Activated T-cell treated with anti-CD3 and anti-CD28 coated beads, Interleukin-2, amount 50 U/mL, for 24 hours (primary cell): ENCODE measurements at regions not wholly inside any gene's neighbourhood (a gene's known extent, or its start where the extent isn't known, plus 50 kb on each side); places are given as distances from the start of the nearest gene placed in this dataset.

ENCODE experiments used
- DNase-seq: peaks from one replicate; pipeline ENCODE4 v3.0.0-alpha.2; 2020
- H3K27ac Mint-ChIP-seq: 2 replicates; pipeline ENCODE4 v1.8.0; 2020; ENCODE audit warnings: mild to moderate bottlenecking, mixed read lengths
- H3K27me3 Mint-ChIP-seq: 2 replicates; pipeline ENCODE4 v1.8.0; 2020; ENCODE audit warnings: mixed read lengths
- H3K36me3 Mint-ChIP-seq: 2 replicates; pipeline ENCODE4 v1.8.0; 2020; ENCODE audit warnings: low read depth, mixed read lengths
- H3K4me1 Mint-ChIP-seq: 2 replicates; pipeline ENCODE4 v1.8.0; 2020; ENCODE audit warnings: low read depth, mixed read lengths
- H3K4me3 Mint-ChIP-seq: 2 replicates; pipeline ENCODE4 v1.8.0; 2020; ENCODE audit warnings: mild to moderate bottlenecking, moderate library complexity, mixed read lengths
- H3K9me3 Mint-ChIP-seq: 2 replicates; pipeline ENCODE4 v1.8.0; 2020; ENCODE audit warnings: mixed read lengths

DNA sequence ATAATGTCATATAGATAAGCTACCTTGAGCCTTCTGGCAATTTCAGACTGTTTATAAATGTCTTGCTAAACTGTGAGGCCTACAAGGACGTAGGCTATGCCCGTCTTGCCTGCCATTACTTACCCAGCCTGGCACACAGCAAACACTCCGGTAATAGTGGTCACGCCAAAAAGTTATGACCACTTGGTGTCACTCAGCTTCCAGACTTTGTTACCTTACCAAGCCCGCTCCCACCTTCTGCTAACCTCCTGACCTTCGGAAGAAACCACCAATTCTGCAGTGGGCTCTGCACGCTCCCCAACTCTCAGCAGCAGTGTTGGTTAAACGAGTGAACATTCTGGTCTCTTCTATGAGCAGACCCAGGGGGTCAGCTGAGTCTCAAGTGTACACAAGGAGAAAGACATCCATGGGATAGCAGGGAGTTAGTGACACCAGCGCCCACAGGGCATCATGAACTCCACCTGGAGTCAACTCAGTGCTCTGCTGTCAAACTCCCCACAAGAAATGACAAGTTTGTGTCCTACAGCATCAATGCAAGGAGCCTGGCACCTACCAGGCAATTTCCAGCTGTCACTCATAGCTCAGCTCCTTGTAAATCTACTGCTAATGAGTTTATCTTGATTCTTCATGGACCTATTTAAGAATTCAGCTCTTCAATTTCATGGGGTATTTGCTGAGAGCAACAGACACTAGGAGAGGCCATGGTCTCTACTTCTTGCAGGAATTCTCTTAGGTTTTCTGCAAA, 119.9 kb downstream of the TTLL2 start:
- no peaks in the 10 kb centered on the region for H3K4me1 Mint-ChIP-seq
- no peak overlapping the region for H3K27ac Mint-ChIP-seq
- no peak for DNase-seq
- H3K27me3 Mint-ChIP-seq = peaks cover 3% of the 10 kb centered on the region
- H3K9me3 Mint-ChIP-seq = no peaks in the 10 kb centered on the region
- H3K4me3 Mint-ChIP-seq = no peak overlapping the region
- no peaks in the 10 kb centered on the region for H3K36me3 Mint-ChIP-seq

DNA sequence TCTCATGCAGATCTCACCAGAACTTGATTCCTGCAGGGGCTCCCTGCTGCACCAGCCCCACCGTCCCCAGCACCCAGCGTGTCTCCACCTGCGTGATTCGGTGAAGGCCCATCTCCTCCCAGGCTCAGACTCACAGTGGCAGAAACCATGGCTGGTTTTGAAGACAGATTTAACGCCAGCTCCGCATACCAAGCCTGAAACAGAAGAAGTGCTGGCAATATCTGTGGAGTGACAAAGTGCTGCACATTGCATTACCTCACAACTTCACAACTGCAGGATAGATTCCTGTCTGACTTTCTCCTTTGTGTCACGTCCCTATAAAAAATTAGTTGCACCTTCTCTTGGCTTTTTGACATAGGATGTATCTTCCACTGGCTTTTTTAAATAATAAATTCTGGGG, 120.7 kb downstream of the TTLL2 start:
- Mint-ChIP-seq H3K4me1 (no peaks in the 10 kb centered on the region), H3K36me3 (no peaks in the 10 kb centered on the region), H3K4me3 (no peak overlapping the region), H3K27me3 (peaks cover 3% of the 10 kb centered on the region), H3K9me3 (no peaks in the 10 kb centered on the region), H3K27ac (no peak overlapping the region)
- DNase-seq = no peak

- H3K4me3 Mint-ChIP-seq = no peak overlapping the region
- no peaks in the 10 kb centered on the region for H3K36me3 Mint-ChIP-seq
- peaks cover 3% of the 10 kb centered on the region for H3K27me3 Mint-ChIP-seq
- H3K27ac Mint-ChIP-seq = no peak overlapping the region
- no peaks in the 10 kb centered on the region for H3K4me1 Mint-ChIP-seq
- no peaks in the 10 kb centered on the region for H3K9me3 Mint-ChIP-seq
- DNase-seq = no peak
These were observed 121.2 kb downstream of the TTLL2 start for GRCh38 chr6:167446046-167446445.

GRCh38 chr6:167446971-167447370, 122.1 kb downstream of the TTLL2 start:
- DNase-seq = no peak
- Mint-ChIP-seq H3K4me3 (no peak overlapping the region), H3K27me3 (peaks cover 3% of the 10 kb centered on the region), H3K27ac (no peak overlapping the region), H3K4me1 (no peaks in the 10 kb centered on the region), H3K36me3 (no peaks in the 10 kb centered on the region), H3K9me3 (no peaks in the 10 kb centered on the region)

GRCh38 chr6:167448378-167448777, 123.5 kb downstream of the TTLL2 start:
- Mint-ChIP-seq H3K27me3 (no peaks in the 10 kb centered on the region), H3K36me3 (no peaks in the 10 kb centered on the region), H3K9me3 (no peaks in the 10 kb centered on the region), H3K4me1 (no peaks in the 10 kb centered on the region), H3K27ac (no peak overlapping the region), H3K4me3 (no peak overlapping the region)
- DNase-seq = no peak

- H3K4me3 Mint-ChIP-seq = no peak overlapping the region
- no peak for DNase-seq
- H3K27ac Mint-ChIP-seq = no peak overlapping the region
- H3K27me3 Mint-ChIP-seq = no peaks in the 10 kb centered on the region
- no peaks in the 10 kb centered on the region for H3K4me1 Mint-ChIP-seq
- no peaks in the 10 kb centered on the region for H3K36me3 Mint-ChIP-seq
- H3K9me3 Mint-ChIP-seq = no peaks in the 10 kb centered on the region
These were observed 124.4 kb downstream of the TTLL2 start for GRCh38 chr6:167449094-167449861.

GRCh38 chr6:167450626-167451025, 125.7 kb downstream of the TTLL2 start:
- H3K4me1 Mint-ChIP-seq = no peaks in the 10 kb centered on the region
- DNase-seq = no peak
- H3K36me3 Mint-ChIP-seq = no peaks in the 10 kb centered on the region
- no peak overlapping the region for H3K4me3 Mint-ChIP-seq
- no peak overlapping the region for H3K27ac Mint-ChIP-seq
- peaks cover 2% of the 10 kb centered on the region for H3K27me3 Mint-ChIP-seq
- H3K9me3 Mint-ChIP-seq = no peaks in the 10 kb centered on the region

GRCh38 chr6:167452338-167453081, 127.6 kb downstream of the TTLL2 start:
- H3K4me1 Mint-ChIP-seq = no peaks in the 10 kb centered on the region
- H3K4me3 Mint-ChIP-seq = no peak overlapping the region
- H3K27ac Mint-ChIP-seq = no peak overlapping the region
- no peaks in the 10 kb centered on the region for H3K9me3 Mint-ChIP-seq
- no peaks in the 10 kb centered on the region for H3K36me3 Mint-ChIP-seq
- peaks cover 11% of the 10 kb centered on the region for H3K27me3 Mint-ChIP-seq
- no peak for DNase-seq

- H3K27me3 Mint-ChIP-seq = peaks cover 15% of the 10 kb centered on the region
- no peak overlapping the region for H3K27ac Mint-ChIP-seq
- no peaks in the 10 kb centered on the region for H3K4me1 Mint-ChIP-seq
- H3K9me3 Mint-ChIP-seq = no peaks in the 10 kb centered on the region
- no peak for DNase-seq
- H3K36me3 Mint-ChIP-seq = no peaks in the 10 kb centered on the region
- no peak overlapping the region for H3K4me3 Mint-ChIP-seq
These were observed 128.2 kb downstream of the TTLL2 start for GRCh38 chr6:167453082-167453446.

DNA sequence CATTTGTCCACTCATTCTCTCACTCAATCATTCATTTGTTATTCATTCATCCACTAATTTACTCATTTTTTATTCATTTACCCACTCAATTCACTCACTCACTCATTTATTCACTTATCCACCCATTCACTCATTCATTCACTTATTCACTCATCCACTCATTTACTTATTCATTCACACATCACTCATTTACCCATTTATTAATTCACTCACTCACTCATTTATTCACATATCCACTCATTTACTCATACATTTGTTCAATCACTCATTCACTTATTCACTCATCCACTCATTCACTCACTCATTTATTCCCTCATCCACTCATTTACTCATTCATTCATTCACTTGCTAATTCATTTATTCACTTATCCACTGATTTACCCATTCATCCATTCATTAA, 129.1 kb downstream of the TTLL2 start:
- H3K27me3 Mint-ChIP-seq = peaks cover 23% of the 10 kb centered on the region
- no peak overlapping the region for H3K27ac Mint-ChIP-seq
- no peak overlapping the region for H3K4me3 Mint-ChIP-seq
- DNase-seq = no peak
- H3K9me3 Mint-ChIP-seq = no peaks in the 10 kb centered on the region
- no peaks in the 10 kb centered on the region for H3K36me3 Mint-ChIP-seq
- no peaks in the 10 kb centered on the region for H3K4me1 Mint-ChIP-seq

DNA sequence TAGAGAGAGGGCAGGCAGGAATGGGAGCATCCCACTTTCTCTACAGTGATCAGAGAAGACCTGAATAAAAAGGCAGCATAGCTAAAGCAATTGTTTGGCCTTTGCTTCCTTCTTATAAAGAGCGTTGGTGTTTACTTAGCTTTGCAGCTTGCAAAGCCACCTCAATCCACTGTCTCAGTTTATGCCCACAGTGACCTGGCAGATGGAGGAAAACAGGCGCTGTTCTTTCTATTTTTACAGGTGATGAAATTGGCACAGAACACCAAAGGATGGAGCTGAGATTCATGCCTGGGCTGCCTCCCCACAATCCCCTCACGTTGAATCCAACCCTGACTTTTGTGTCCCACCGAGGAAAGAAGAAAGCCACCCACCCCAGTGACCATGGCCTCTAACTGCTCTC, 130.5 kb downstream of the TTLL2 start:
- H3K27me3 Mint-ChIP-seq = peaks cover 31% of the 10 kb centered on the region
- no peaks in the 10 kb centered on the region for H3K4me1 Mint-ChIP-seq
- no peaks in the 10 kb centered on the region for H3K36me3 Mint-ChIP-seq
- H3K27ac Mint-ChIP-seq = no peak overlapping the region
- H3K4me3 Mint-ChIP-seq = no peak overlapping the region
- DNase-seq = no peak
- no peaks in the 10 kb centered on the region for H3K9me3 Mint-ChIP-seq

- Mint-ChIP-seq H3K4me3 (no peak overlapping the region), H3K9me3 (no peaks in the 10 kb centered on the region), H3K36me3 (no peaks in the 10 kb centered on the region), H3K4me1 (no peaks in the 10 kb centered on the region), H3K27me3 (peaks cover 46% of the 10 kb centered on the region), H3K27ac (no peak overlapping the region)
- no peak for DNase-seq
These were observed 137.8 kb downstream of the TTLL2 start for GRCh38 chr6:167462514-167463312.

DNA sequence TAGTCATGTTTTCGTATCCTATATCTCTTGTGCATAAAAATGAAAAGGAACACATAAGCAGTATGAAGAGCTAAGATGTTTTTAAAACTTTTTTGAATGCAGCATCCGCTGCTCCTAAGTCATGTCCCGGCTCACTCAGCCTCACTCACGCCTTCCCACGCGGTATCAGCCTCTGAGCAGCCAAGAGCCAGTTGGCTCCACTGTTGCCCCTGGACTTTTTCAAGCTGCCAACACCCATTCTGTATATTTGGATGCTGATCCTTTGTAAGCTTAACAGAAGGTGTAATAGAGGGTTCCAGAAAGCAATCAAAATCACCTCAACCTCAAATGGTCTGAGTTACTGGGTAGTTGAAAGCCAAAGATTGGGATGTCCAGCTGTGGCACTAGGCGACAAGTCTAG, 139.3 kb downstream of the TTLL2 start:
- Mint-ChIP-seq H3K27ac (no peak overlapping the region), H3K4me1 (peaks cover 3% of the 10 kb centered on the region), H3K27me3 (peaks cover 40% of the 10 kb centered on the region), H3K36me3 (no peaks in the 10 kb centered on the region), H3K9me3 (no peaks in the 10 kb centered on the region), H3K4me3 (no peak overlapping the region)
- DNase-seq = no peak

- no peak overlapping the region for H3K4me3 Mint-ChIP-seq
- no peak overlapping the region for H3K27ac Mint-ChIP-seq
- H3K9me3 Mint-ChIP-seq = no peaks in the 10 kb centered on the region
- peaks cover 31% of the 10 kb centered on the region for H3K27me3 Mint-ChIP-seq
- no peaks in the 10 kb centered on the region for H3K36me3 Mint-ChIP-seq
- peaks cover 4% of the 10 kb centered on the region for H3K4me1 Mint-ChIP-seq
- no peak for DNase-seq
These were observed 140.6 kb downstream of the TTLL2 start for GRCh38 chr6:167465482-167465881.
